ENCODE measurements at regions not wholly inside any gene's neighbourhood (a gene's known extent, or its start where the extent isn't known, plus 50 kb on each side); places are given as distances from the start of the nearest gene placed in this dataset.

- Histone ChIP-seq H3K9ac (ENCODE audit: low read depth, low read length) (no peak overlapping the region), H3K4me2 (ENCODE audit: low read length) (no peak overlapping the region), H3K27me3 (ENCODE audit: control insufficient read depth, insufficient read depth, low read length) (no peaks in the 10 kb centered on the region), H3K9me3 (replicated peaks; ENCODE audit: low read length) (no peaks in the 10 kb centered on the region), H3K4me1 (ENCODE audit: control insufficient read depth, insufficient read depth, low read length) (no peaks in the 10 kb centered on the region), H3K4me3 (ENCODE audit: low read length) (no peak overlapping the region), H3K36me3 (ENCODE audit: insufficient read depth, low read length) (no peaks in the 10 kb centered on the region)
These were observed 1452.3 kb downstream of the NCAM2 start for GRCh38 chr21:22450507-22450906.

GRCh38 chr21:22456241-22456640 is 1458.0 kb downstream of the NCAM2 start:
- H3K4me2 ChIP-seq (ENCODE audit: low read length): no peak overlapping the region
- H3K9me3 ChIP-seq (replicated peaks; ENCODE audit: low read length): no peaks in the 10 kb centered on the region
- H3K4me1 ChIP-seq (ENCODE audit: control insufficient read depth, insufficient read depth, low read length): no peaks in the 10 kb centered on the region
- no peak overlapping the region for H3K4me3 ChIP-seq (ENCODE audit: low read length)
- no peak overlapping the region for H3K9ac ChIP-seq (ENCODE audit: low read depth, low read length)
- H3K27me3 ChIP-seq (ENCODE audit: control insufficient read depth, insufficient read depth, low read length): no peaks in the 10 kb centered on the region
- H3K36me3 ChIP-seq (ENCODE audit: insufficient read depth, low read length): no peaks in the 10 kb centered on the region

- Histone ChIP-seq H3K4me3 (ENCODE audit: low read length) (no peak overlapping the region), H3K27me3 (ENCODE audit: control insufficient read depth, insufficient read depth, low read length) (no peaks in the 10 kb centered on the region), H3K9ac (ENCODE audit: low read depth, low read length) (no peak overlapping the region), H3K4me1 (ENCODE audit: control insufficient read depth, insufficient read depth, low read length) (no peaks in the 10 kb centered on the region), H3K9me3 (replicated peaks; ENCODE audit: low read length) (no peaks in the 10 kb centered on the region), H3K36me3 (ENCODE audit: insufficient read depth, low read length) (no peaks in the 10 kb centered on the region), H3K4me2 (ENCODE audit: low read length) (no peak overlapping the region)
These were observed 1470.7 kb downstream of the NCAM2 start for GRCh38 chr21:22468893-22469292.

- no peaks in the 10 kb centered on the region for H3K27me3 ChIP-seq (ENCODE audit: control insufficient read depth, insufficient read depth, low read length)
- H3K4me3 ChIP-seq (ENCODE audit: low read length): no peak overlapping the region
- no peaks in the 10 kb centered on the region for H3K4me1 ChIP-seq (ENCODE audit: control insufficient read depth, insufficient read depth, low read length)
- no peaks in the 10 kb centered on the region for H3K9me3 ChIP-seq (replicated peaks; ENCODE audit: low read length)
- H3K4me2 ChIP-seq (ENCODE audit: low read length): no peak overlapping the region
- no peak overlapping the region for H3K9ac ChIP-seq (ENCODE audit: low read depth, low read length)
- no peaks in the 10 kb centered on the region for H3K36me3 ChIP-seq (ENCODE audit: insufficient read depth, low read length)
These were observed 1476.2 kb downstream of the NCAM2 start for GRCh38 chr21:22474403-22474802.

GRCh38 chr21:22476214-22476613 is 1478.0 kb downstream of the NCAM2 start:
- Histone ChIP-seq H3K4me1 (ENCODE audit: control insufficient read depth, insufficient read depth, low read length) (no peaks in the 10 kb centered on the region), H3K27me3 (ENCODE audit: control insufficient read depth, insufficient read depth, low read length) (no peaks in the 10 kb centered on the region), H3K36me3 (ENCODE audit: insufficient read depth, low read length) (no peaks in the 10 kb centered on the region), H3K9me3 (replicated peaks; ENCODE audit: low read length) (no peaks in the 10 kb centered on the region), H3K4me2 (ENCODE audit: low read length) (no peak overlapping the region), H3K4me3 (ENCODE audit: low read length) (no peak overlapping the region), H3K9ac (ENCODE audit: low read depth, low read length) (no peak overlapping the region)

GRCh38 chr21:22476726-22477646 is 1478.8 kb downstream of the NCAM2 start:
- Histone ChIP-seq H3K4me2 (ENCODE audit: low read length) (no peak overlapping the region), H3K9ac (ENCODE audit: low read depth, low read length) (no peak overlapping the region), H3K27me3 (ENCODE audit: control insufficient read depth, insufficient read depth, low read length) (no peaks in the 10 kb centered on the region), H3K4me1 (ENCODE audit: control insufficient read depth, insufficient read depth, low read length) (no peaks in the 10 kb centered on the region), H3K4me3 (ENCODE audit: low read length) (no peak overlapping the region), H3K9me3 (replicated peaks; ENCODE audit: low read length) (no peaks in the 10 kb centered on the region), H3K36me3 (ENCODE audit: insufficient read depth, low read length) (no peaks in the 10 kb centered on the region)

DNA sequence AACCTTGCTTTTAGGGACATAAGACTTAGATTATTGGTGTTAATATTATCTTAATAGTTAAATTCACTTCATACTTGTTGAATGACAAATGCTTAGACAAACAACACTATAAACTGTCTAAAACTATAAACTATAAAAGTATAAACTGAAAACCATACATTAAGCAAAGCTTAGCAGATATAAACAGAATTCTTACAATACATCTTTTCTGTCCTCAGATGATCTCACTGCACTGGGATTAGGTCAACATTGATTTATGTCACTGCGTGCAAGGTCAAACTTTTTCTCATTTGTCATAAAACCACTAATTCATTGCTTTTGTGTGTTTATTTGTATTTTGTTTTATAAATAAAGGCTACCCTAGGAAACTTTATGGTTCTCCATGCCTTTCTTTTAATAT is 1491.8 kb downstream of the NCAM2 start:
- Histone ChIP-seq H3K4me2 (ENCODE audit: low read length) (no peak overlapping the region), H3K4me3 (ENCODE audit: low read length) (no peak overlapping the region), H3K9me3 (replicated peaks; ENCODE audit: low read length) (no peaks in the 10 kb centered on the region), H3K9ac (ENCODE audit: low read depth, low read length) (no peak overlapping the region), H3K36me3 (ENCODE audit: insufficient read depth, low read length) (no peaks in the 10 kb centered on the region), H3K27me3 (ENCODE audit: control insufficient read depth, insufficient read depth, low read length) (no peaks in the 10 kb centered on the region), H3K4me1 (ENCODE audit: control insufficient read depth, insufficient read depth, low read length) (no peaks in the 10 kb centered on the region)

DNA sequence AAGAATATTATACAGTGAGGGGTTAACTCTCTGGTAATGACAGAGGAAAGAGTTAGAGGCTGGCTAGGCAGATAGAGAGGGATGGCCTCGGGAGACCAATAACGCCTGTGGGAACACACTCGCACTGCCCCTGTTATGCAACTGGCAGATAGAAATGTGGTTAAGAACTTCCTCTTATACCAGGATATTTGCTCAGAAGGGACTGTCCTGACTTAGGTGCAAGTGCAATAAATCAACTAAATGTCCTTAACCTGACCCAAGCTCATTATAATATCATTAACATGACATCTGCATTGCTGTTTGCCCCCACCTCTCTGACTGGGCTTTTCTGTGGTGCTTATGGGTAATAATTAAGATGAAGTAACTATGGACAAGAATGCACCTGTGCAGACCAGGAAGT is 1518.0 kb downstream of the NCAM2 start:
- no peaks in the 10 kb centered on the region for H3K36me3 ChIP-seq (ENCODE audit: insufficient read depth, low read length)
- H3K9ac ChIP-seq (ENCODE audit: low read depth, low read length): no peak overlapping the region
- H3K4me2 ChIP-seq (ENCODE audit: low read length): no peak overlapping the region
- H3K9me3 ChIP-seq (replicated peaks; ENCODE audit: low read length): no peaks in the 10 kb centered on the region
- no peak overlapping the region for H3K4me3 ChIP-seq (ENCODE audit: low read length)
- H3K27me3 ChIP-seq (ENCODE audit: control insufficient read depth, insufficient read depth, low read length): no peaks in the 10 kb centered on the region
- H3K4me1 ChIP-seq (ENCODE audit: control insufficient read depth, insufficient read depth, low read length): no peaks in the 10 kb centered on the region

DNA sequence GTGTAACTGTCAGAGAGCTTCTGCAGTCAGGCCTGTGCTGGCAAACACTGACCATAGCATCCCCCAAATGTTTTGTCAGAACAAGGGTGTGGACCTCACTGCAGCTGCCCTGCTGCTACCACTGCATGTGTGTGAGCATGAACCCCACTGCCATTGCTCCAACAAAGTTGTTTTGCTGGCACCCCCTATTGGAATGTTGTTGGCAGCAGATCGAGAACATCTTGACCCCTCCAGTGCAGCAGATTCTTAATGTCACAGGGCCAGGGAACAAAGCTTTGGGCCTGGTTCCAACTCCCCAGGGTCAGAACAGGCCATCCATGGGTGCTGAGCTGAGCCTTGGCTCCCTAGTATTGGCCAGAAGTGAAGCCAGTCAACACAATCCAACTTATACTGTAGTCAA is 1537.4 kb downstream of the NCAM2 start:
- Histone ChIP-seq H3K4me3 (ENCODE audit: low read length) (no peak overlapping the region), H3K27me3 (ENCODE audit: control insufficient read depth, insufficient read depth, low read length) (no peaks in the 10 kb centered on the region), H3K9me3 (replicated peaks; ENCODE audit: low read length) (peaks cover 8% of the 10 kb centered on the region), H3K36me3 (ENCODE audit: insufficient read depth, low read length) (no peaks in the 10 kb centered on the region), H3K4me2 (ENCODE audit: low read length) (no peak overlapping the region), H3K4me1 (ENCODE audit: control insufficient read depth, insufficient read depth, low read length) (peaks cover 8% of the 10 kb centered on the region), H3K9ac (ENCODE audit: low read depth, low read length) (no peak overlapping the region)

- peaks cover 8% of the 10 kb centered on the region for H3K9me3 ChIP-seq (replicated peaks; ENCODE audit: low read length)
- no peaks in the 10 kb centered on the region for H3K27me3 ChIP-seq (ENCODE audit: control insufficient read depth, insufficient read depth, low read length)
- no peaks in the 10 kb centered on the region for H3K36me3 ChIP-seq (ENCODE audit: insufficient read depth, low read length)
- H3K4me2 ChIP-seq (ENCODE audit: low read length): no peak overlapping the region
- no peak overlapping the region for H3K9ac ChIP-seq (ENCODE audit: low read depth, low read length)
- H3K4me3 ChIP-seq (ENCODE audit: low read length): no peak overlapping the region
- H3K4me1 ChIP-seq (ENCODE audit: control insufficient read depth, insufficient read depth, low read length): peaks cover 8% of the 10 kb centered on the region
These were observed 1538.3 kb downstream of the NCAM2 start for GRCh38 chr21:22536509-22536908.

- Histone ChIP-seq H3K4me2 (ENCODE audit: low read length) (no peak overlapping the region), H3K4me3 (ENCODE audit: low read length) (no peak overlapping the region), H3K9ac (ENCODE audit: low read depth, low read length) (no peak overlapping the region), H3K9me3 (replicated peaks; ENCODE audit: low read length) (no peaks in the 10 kb centered on the region), H3K36me3 (ENCODE audit: insufficient read depth, low read length) (no peaks in the 10 kb centered on the region), H3K27me3 (ENCODE audit: control insufficient read depth, insufficient read depth, low read length) (no peaks in the 10 kb centered on the region), H3K4me1 (ENCODE audit: control insufficient read depth, insufficient read depth, low read length) (no peaks in the 10 kb centered on the region)
These were observed 1546.5 kb downstream of the NCAM2 start for GRCh38 chr21:22544747-22545146.

DNA sequence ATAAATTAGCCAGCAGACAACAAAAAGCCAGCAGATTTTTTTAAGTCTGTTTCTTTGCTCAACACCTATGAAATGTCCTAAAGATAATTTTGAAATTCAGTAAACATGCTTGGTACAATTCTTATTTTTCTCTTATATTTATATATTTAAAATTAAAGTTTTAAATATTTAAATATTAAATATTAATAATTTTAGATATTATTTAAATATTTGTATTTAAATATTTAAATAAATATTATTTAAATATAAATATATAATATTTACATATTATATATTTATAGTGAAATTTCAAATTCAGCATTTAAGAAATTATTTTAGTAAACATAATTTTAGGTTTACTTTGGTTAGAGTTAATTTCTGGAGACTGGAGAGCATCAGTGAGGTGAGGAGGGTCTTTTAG is 1554.2 kb downstream of the NCAM2 start:
- Histone ChIP-seq H3K9ac (ENCODE audit: low read depth, low read length) (no peak overlapping the region), H3K27me3 (ENCODE audit: control insufficient read depth, insufficient read depth, low read length) (no peaks in the 10 kb centered on the region), H3K4me2 (ENCODE audit: low read length) (no peak overlapping the region), H3K4me3 (ENCODE audit: low read length) (no peak overlapping the region), H3K36me3 (ENCODE audit: insufficient read depth, low read length) (no peaks in the 10 kb centered on the region), H3K9me3 (replicated peaks; ENCODE audit: low read length) (no peaks in the 10 kb centered on the region), H3K4me1 (ENCODE audit: control insufficient read depth, insufficient read depth, low read length) (peaks cover 2% of the 10 kb centered on the region)
